GM12873 (cell line): ENCODE measurements at regions not wholly inside any gene's neighbourhood (a gene's known extent, or its start where the extent isn't known, plus 50 kb on each side); places are given as distances from the start of the nearest gene placed in this dataset.

Experiments
- TF ChIP-seq, protein P1 (sequence below): IDR thresholded peaks from 2 replicates; pipeline ENCODE4 v1.5.1; 2012; ENCODE audit warnings: low read depth, mild to moderate bottlenecking, moderate library complexity, low read length, control low read depth; ENCODE audit not compliant: insufficient read depth; ENCODE audit errors: missing control alignments

DNA sequence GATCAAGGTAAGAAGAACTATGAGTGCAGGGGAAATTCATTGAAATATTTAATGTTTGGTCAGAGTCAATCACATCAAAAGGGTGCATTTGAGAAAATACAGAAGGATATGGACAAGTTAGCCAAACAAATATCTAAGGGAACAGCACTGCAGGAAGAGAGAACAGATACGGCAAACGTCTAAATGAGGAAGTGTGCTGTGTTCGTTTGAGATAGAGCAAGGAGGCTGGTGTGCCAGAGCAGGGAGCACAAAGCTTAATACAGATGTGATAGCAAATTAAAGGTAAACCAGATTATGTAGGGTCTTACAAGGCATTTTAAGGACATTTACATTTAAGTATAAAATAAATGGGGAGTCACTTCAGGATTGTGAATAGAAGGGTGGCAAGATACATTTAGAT is 241.3 kb upstream of the ZNF804A start:
- TF ChIP-seq, protein P1, sequence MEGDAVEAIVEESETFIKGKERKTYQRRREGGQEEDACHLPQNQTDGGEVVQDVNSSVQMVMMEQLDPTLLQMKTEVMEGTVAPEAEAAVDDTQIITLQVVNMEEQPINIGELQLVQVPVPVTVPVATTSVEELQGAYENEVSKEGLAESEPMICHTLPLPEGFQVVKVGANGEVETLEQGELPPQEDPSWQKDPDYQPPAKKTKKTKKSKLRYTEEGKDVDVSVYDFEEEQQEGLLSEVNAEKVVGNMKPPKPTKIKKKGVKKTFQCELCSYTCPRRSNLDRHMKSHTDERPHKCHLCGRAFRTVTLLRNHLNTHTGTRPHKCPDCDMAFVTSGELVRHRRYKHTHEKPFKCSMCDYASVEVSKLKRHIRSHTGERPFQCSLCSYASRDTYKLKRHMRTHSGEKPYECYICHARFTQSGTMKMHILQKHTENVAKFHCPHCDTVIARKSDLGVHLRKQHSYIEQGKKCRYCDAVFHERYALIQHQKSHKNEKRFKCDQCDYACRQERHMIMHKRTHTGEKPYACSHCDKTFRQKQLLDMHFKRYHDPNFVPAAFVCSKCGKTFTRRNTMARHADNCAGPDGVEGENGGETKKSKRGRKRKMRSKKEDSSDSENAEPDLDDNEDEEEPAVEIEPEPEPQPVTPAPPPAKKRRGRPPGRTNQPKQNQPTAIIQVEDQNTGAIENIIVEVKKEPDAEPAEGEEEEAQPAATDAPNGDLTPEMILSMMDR: no peak

DNA sequence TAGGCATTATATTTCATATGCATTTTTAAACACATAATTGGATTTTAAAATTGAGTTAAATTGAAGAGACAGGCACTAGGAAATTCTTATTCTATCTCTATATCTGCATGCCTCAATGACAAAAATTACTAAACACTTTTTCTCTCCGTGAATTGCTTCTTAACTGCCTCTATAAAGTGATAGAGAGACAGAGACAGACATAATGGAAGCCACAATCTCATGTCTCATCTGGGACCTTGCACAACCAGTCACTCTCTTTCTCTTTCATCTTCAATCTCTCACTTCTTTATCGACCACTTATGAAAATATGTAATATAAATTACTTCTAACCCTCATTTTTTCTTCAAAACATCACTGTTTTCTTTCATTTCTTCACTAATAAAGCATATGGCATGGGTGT is 238.9 kb upstream of the ZNF804A start:
- TF ChIP-seq, protein P1: no peak

DNA sequence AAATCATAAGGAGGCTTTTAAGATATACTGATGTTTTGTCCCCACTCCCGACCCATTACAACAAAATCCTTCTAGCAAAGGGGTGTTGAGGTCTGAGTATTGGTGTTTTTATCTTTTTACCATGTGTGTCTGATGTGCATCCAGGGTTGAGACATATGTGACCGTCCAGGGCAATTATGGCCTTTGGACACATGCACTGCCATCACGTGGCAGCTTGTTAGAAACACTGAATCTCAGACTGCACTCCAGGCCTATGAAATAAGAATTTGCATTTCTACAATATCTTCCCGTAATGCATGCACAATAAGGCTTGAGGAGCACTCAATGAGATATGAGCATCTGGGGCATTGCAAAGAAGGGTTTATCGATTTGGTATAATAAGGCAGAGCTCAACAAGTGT is 235.1 kb upstream of the ZNF804A start:
- TF ChIP-seq, protein P1: no peak

DNA sequence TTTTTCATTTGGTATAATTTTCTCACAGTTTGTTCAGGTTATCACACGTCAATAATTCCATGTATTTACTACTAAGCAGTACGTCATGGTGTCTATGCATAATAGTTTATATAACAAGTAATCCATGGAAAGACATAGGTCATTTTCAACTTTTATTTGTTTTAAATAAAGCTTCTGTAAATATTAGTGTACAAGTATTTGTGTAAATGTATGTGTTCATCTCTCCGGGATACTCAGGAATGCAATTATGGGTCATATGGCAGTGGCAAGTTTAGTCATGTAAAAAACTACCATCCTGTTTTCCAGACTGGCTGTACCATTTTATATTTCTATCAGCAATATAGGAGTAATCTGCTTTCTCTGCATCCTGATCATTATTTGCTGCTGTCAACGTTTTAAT is 231.1 kb upstream of the ZNF804A start:
- TF ChIP-seq, protein P1: no peak

DNA sequence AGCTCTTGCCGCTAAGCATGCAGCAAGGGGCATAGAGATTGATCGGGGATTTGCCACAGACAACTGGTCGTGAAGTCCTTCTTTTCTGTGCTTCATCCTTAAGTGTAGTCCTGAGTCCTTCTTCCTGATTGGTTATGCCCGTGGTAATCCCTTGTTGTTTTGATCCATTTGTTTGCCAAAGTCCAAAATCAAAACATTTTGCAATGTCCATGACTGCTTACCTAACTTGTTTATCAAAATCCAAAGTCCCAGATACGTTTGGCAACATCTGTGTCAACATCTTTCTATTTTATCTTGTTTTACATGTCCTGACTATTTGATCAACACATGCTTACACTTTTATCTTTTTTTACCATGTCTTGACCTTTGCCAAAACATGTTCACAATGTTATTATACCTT is 229.0 kb upstream of the ZNF804A start:
- TF ChIP-seq, protein P1: no peak

DNA sequence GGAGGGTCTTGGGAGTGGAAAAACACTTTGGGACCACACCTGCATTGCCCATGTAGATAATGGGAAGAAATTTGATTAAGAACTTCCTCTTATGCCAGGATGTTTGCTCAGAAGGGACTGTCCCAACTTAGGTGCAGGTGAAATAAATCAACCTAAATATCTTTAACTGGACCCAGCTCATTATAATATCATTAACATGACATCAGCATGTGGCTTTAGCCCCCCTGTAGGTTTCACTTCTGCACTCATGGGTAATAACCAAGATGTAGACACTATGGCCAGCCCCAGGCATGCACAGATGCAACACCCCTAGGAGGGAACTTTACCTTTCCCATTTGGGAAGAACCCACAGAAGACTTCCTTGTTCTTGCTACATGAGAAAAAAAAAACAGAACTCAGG is 227.4 kb upstream of the ZNF804A start:
- TF ChIP-seq, protein P1: no peak

DNA sequence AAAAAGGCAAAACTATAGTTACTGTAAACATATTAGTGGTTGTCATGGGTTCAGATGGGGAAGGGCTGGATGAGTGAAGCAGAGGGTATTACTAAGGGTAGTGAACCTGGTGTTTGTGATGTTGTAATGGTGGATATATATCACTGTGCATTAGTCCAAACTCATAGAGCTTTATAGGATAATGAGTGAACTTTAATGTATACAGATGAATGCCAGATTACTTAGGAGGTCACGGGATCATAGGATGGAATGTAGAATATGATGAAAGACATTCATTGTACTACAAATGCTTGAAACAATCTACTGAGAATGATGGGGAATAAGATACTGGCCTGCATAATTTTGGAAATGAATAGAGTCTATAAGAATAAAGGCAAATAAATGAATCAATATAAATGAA is 226.7 kb upstream of the ZNF804A start:
- TF ChIP-seq, protein P1: no peak
